Activated CD4-positive, alpha-beta T cell treated with anti-CD3 and anti-CD28 coated beads for 48 hours (primary cell): ENCODE measurements at regions not wholly inside any gene's neighbourhood (a gene's known extent, or its start where the extent isn't known, plus 50 kb on each side); places are given as distances from the start of the nearest gene placed in this dataset.
"Not testable (repeated sequence)": the region's sequence is repeated elsewhere in the genome, so short reads cannot be mapped to it uniquely, and the experiment has no call there.

Experiments used
- DNase-seq: peaks from one replicate; pipeline ENCODE4 v3.0.0-alpha.2; 2020

GRCh38 chr5:92222449-92222848 lies 839.3 kb upstream of the ARRDC3 start:
- DNase-seq: no peak

GRCh38 chr5:92216852-92217251 lies 833.7 kb upstream of the ARRDC3 start:
- not testable (repeated sequence) for DNase-seq

GRCh38 chr5:92215116-92215515 lies 832.0 kb upstream of the ARRDC3 start:
- no peak for DNase-seq

GRCh38 chr5:92208265-92208664 lies 825.1 kb upstream of the ARRDC3 start:
- no peak for DNase-seq

- no peak for DNase-seq
Observed at GRCh38 chr5:92207151-92207550, 824.0 kb upstream of the ARRDC3 start.

GRCh38 chr5:92206681-92207080 lies 823.6 kb upstream of the ARRDC3 start:
- no peak for DNase-seq

- not testable (repeated sequence) for DNase-seq
Observed at GRCh38 chr5:92199035-92199434, 815.9 kb upstream of the ARRDC3 start.

GRCh38 chr5:92181656-92182055 lies 798.5 kb upstream of the ARRDC3 start:
- DNase-seq: no peak

- DNase-seq: no peak
Observed at GRCh38 chr5:92180391-92180790, 797.3 kb upstream of the ARRDC3 start.

GRCh38 chr5:92179651-92180050 lies 796.5 kb upstream of the ARRDC3 start:
- DNase-seq: no peak

GRCh38 chr5:92177926-92178487 lies 794.9 kb upstream of the ARRDC3 start:
- no peak for DNase-seq

GRCh38 chr5:92163906-92164305 lies 780.8 kb upstream of the ARRDC3 start:
- no peak for DNase-seq

- DNase-seq: no peak
Observed at GRCh38 chr5:92147798-92148197, 764.7 kb upstream of the ARRDC3 start.

GRCh38 chr5:92147266-92147665 lies 764.1 kb upstream of the ARRDC3 start:
- no peak for DNase-seq

- no peak for DNase-seq
Observed at GRCh38 chr5:92145852-92146251, 762.7 kb upstream of the ARRDC3 start.

GRCh38 chr5:92144824-92145223 lies 761.7 kb upstream of the ARRDC3 start:
- no peak for DNase-seq

GRCh38 chr5:92132294-92132908 lies 749.3 kb upstream of the ARRDC3 start:
- DNase-seq: not testable (repeated sequence)

GRCh38 chr5:92126182-92126581 lies 743.1 kb upstream of the ARRDC3 start:
- no peak for DNase-seq

GRCh38 chr5:92119110-92119509 lies 736.0 kb upstream of the ARRDC3 start:
- DNase-seq: no peak

GRCh38 chr5:92106808-92107207 lies 723.7 kb upstream of the ARRDC3 start:
- DNase-seq: no peak

GRCh38 chr5:92104126-92104525 lies 721.0 kb upstream of the ARRDC3 start:
- no peak for DNase-seq

GRCh38 chr5:92102313-92102712 lies 719.2 kb upstream of the ARRDC3 start:
- no peak for DNase-seq

GRCh38 chr5:92092239-92092638 lies 709.1 kb upstream of the ARRDC3 start:
- no peak for DNase-seq

GRCh38 chr5:92086059-92086811 lies 703.1 kb upstream of the ARRDC3 start:
- no peak for DNase-seq
